ENCODE measurements at regions not wholly inside any gene's neighbourhood (a gene's known extent, or its start where the extent isn't known, plus 50 kb on each side); places are given as distances from the start of the nearest gene placed in this dataset.

DNA sequence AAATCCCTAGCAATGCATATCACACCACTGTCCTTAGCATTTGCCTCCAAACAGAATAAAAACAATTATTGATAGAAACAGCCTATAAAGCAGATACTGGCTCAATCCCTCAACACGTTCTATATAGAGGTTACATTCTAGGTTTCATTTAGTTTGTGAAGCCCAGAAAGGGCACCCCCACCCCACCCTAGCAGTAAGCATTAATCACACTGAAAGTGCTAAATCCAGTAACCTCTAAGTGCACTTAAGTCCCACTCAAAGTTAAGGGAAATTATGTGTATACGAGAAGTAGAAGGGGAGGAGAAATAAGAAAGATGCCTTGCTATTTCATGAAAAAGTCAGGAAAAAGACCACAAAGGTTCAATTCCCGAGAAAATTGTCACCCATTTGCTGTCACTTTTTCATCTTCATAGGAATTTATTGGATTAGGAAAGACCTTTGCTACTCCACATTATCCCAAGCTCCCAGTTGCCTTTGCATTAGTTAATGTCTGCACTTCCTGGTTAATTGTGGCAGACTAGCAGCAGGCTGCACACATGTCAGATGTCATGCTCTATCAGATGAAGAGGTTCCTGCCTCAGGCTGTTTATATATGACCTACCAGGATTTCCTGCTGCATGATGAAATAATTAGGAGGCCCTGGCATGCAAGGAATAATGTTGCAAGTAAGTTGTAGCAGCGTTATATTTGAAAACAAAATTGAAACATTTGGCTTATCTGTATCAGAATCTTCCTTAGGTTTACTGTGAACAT is 54.5 kb upstream of the LHX8 start:
- RAD21 ChIA-PET (ENCODE audit: unreplicated experiment), result no interaction called here
- SMC1A ChIA-PET (ENCODE audit: uncharacterized antibody, unreplicated experiment), result no interaction called here
- H3K27ac ChIP-seq (ENCODE audit: control insufficient read depth, insufficient read depth), result no peak overlapping the region
- H3K36me3 ChIP-seq (ENCODE audit: control insufficient read depth in 2 of 2, insufficient read depth in 2 of 2, low read length in 1 of 2), result no peaks in the 10 kb centered on the region
- no peak for FAIRE-seq
- H3K4me3 ChIP-seq, result no peak overlapping the region
- no peaks in the 10 kb centered on the region for H3K4me1 ChIP-seq (ENCODE audit: control insufficient read depth, insufficient read depth, low read length)
- in situ Hi-C loops (cut with MboI) (no loop called here), intact Hi-C loops (cut with micrococcal nuclease; ENCODE audit: unreplicated experiment) (no loop called here)
- POLR2A ChIA-PET, result no interaction called here
- no peaks in the 10 kb centered on the region for H3K79me2 ChIP-seq (ENCODE audit: control insufficient read depth, insufficient read depth, low read length)
- H3K27me3 ChIP-seq (replicated peaks in 1 of 2; ENCODE audit: control insufficient read depth in 2 of 2, insufficient read depth in 2 of 2, low read length in 1 of 2), result no peaks in the 10 kb centered on the region
- no TSS peak for BruUV-seq (replicated peaks)
- H2AFZ ChIP-seq (ENCODE audit: control insufficient read depth, low read depth, low read length), result no peak overlapping the region
- WGBS (ENCODE audit: insufficient coverage, insufficient replicate concordance, low lambda C conversion rate, missing lambda C conversion rate), result 5% methylated on average over 4 of the region's 4 CpGs
- no peak for TF ChIP-seq SIX5 (IDR thresholded peaks at IDR 0.05; ENCODE audit: low read depth, low read length, severe bottlenecking)
- TF ChIP-seq, protein P1, sequence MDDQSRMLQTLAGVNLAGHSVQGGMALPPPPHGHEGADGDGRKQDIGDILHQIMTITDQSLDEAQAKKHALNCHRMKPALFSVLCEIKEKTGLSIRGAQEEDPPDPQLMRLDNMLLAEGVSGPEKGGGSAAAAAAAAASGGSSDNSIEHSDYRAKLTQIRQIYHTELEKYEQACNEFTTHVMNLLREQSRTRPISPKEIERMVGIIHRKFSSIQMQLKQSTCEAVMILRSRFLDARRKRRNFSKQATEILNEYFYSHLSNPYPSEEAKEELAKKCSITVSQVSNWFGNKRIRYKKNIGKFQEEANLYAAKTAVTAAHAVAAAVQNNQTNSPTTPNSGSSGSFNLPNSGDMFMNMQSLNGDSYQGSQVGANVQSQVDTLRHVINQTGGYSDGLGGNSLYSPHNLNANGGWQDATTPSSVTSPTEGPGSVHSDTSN (IDR thresholded peaks at IDR 0.05; ENCODE audit: insufficient replicate concordance, low read depth, low read length), result no peak
- no peak for TF ChIP-seq NR2F1 (conservative IDR thresholded peaks at IDR 0.05)
- TF ChIP-seq, protein P2, sequence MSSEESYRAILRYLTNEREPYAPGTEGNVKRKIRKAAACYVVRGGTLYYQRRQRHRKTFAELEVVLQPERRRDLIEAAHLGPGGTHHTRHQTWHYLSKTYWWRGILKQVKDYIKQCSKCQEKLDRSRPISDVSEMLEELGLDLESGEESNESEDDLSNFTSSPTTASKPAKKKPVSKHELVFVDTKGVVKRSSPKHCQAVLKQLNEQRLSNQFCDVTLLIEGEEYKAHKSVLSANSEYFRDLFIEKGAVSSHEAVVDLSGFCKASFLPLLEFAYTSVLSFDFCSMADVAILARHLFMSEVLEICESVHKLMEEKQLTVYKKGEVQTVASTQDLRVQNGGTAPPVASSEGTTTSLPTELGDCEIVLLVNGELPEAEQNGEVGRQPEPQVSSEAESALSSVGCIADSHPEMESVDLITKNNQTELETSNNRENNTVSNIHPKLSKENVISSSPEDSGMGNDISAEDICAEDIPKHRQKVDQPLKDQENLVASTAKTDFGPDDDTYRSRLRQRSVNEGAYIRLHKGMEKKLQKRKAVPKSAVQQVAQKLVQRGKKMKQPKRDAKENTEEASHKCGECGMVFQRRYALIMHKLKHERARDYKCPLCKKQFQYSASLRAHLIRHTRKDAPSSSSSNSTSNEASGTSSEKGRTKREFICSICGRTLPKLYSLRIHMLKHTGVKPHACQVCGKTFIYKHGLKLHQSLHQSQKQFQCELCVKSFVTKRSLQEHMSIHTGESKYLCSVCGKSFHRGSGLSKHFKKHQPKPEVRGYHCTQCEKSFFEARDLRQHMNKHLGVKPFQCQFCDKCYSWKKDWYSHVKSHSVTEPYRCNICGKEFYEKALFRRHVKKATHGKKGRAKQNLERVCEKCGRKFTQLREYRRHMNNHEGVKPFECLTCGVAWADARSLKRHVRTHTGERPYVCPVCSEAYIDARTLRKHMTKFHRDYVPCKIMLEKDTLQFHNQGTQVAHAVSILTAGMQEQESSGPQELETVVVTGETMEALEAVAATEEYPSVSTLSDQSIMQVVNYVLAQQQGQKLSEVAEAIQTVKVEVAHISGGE (CRISPR knock-in tag; IDR thresholded peaks at IDR 0.05), result no peak
- TF ChIP-seq, protein P3, sequence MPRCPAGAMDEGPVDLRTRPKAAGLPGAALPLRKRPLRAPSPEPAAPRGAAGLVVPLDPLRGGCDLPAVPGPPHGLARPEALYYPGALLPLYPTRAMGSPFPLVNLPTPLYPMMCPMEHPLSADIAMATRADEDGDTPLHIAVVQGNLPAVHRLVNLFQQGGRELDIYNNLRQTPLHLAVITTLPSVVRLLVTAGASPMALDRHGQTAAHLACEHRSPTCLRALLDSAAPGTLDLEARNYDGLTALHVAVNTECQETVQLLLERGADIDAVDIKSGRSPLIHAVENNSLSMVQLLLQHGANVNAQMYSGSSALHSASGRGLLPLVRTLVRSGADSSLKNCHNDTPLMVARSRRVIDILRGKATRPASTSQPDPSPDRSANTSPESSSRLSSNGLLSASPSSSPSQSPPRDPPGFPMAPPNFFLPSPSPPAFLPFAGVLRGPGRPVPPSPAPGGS (IDR thresholded peaks at IDR 0.05; ENCODE audit: borderline replicate concordance, insufficient read depth, low read depth, low read length, poor library complexity, severe bottlenecking), result no peak
- no peak for TF ChIP-seq BMI1 (IDR thresholded peaks at IDR 0.05; ENCODE audit: borderline replicate concordance)
- no peak for TF ChIP-seq IKZF1 (conservative IDR thresholded peaks at IDR 0.05)
- TF ChIP-seq HCFC1 (IDR thresholded peaks at IDR 0.05; ENCODE audit: low read length), result no peak
- TF ChIP-seq FOS (IDR thresholded peaks at IDR 0.05; ENCODE audit: borderline replicate concordance, extremely low read depth, insufficient read length), result no peak
- no peak overlapping the region for H3K4me2 ChIP-seq (ENCODE audit: control insufficient read depth, insufficient read depth)
- H4K20me1 ChIP-seq (ENCODE audit: control insufficient read depth, insufficient read depth), result no peaks in the 10 kb centered on the region
- DNase-seq (ENCODE audit: low read depth, low spot score), result no peak
- H3K9me3 ChIP-seq (replicated peaks; ENCODE audit: control insufficient read depth, insufficient read depth, low read length), result no peaks in the 10 kb centered on the region
- H3K9ac ChIP-seq (ENCODE audit: control insufficient read depth, insufficient read depth, low read length), result no peak overlapping the region
- CTCF ChIA-PET, result no interaction called here
- ATAC-seq, result no peak

All from GM12878 (cell line).